Transverse colon (tissue), 4 donors: ENCODE measurements at regions not wholly inside any gene's neighbourhood (a gene's known extent, or its start where the extent isn't known, plus 50 kb on each side); places are given as distances from the start of the nearest gene placed in this dataset.
"Not testable (repeated sequence)": the region's sequence is repeated elsewhere in the genome, so short reads cannot be mapped to it uniquely, and the experiment has no call there.

Experiments
- DNase-seq: peaks from one replicate; pipeline ENCODE4 v3.0.0-alpha.2; 2019
- H3K27ac ChIP-seq, 4 donors: fragments of 200-600 bp; sonication (generic); 2 replicates each; pipeline ENCODE4 v1.5.1; 2016 to 2018; ENCODE audit warnings: inconsistent platforms in 4 of 4
- H3K27me3 ChIP-seq: fragments of 200-600 bp; sonication (generic); 2 replicates; pipeline ENCODE4 v1.5.1; 2017; ENCODE audit warnings: inconsistent platforms
- H3K36me3 ChIP-seq, 4 donors: fragments of 200-600 bp; sonication (generic); 2 replicates each; pipeline ENCODE4 v1.5.1; 2017 to 2019; ENCODE audit warnings: inconsistent platforms in 4 of 4
- H3K4me1 ChIP-seq, 4 donors: fragments of 200-600 bp; sonication (generic); 2 replicates each; pipeline ENCODE4 v1.5.1; 2017 to 2020; ENCODE audit warnings: inconsistent platforms in 4 of 4
- H3K4me3 ChIP-seq, 4 donors: fragments of 200-600 bp; sonication (generic); 1 replicate in 1 of 4; 2 replicates in 3 of 4; pipeline versions ENCODE4 v1.5.1 to v1.6.1; 2017 to 2019; ENCODE audit warnings: inconsistent platforms in 4 of 4
- H3K9me3 ChIP-seq, 2 donors: fragments of 200-600 bp; sonication (generic); 2 replicates each; pipeline ENCODE4 v1.5.1; 2017 to 2019; ENCODE audit warnings: inconsistent platforms in 2 of 2
- CTCF ChIP-seq, 5 experiments: fragments of 200-600 bp in 3 of 5; fragments of 450-650 bp in 2 of 5; sonication (generic) in 3 of 5; IDR thresholded peaks; 1 replicate in 2 of 5; 2 replicates in 3 of 5; pipeline ENCODE4 v1.5.1; 2016 to 2017; ENCODE audit warnings: antibody characterized with exemption in 5 of 5, inconsistent platforms in 3 of 5, mild to moderate bottlenecking in 2 of 5, moderate library complexity in 1 of 5
- EP300 ChIP-seq: sonication (generic); formaldehyde crosslinking; IDR thresholded peaks from one replicate; pipeline ENCODE4 v1.6.1; 2017; ENCODE audit warnings: antibody characterized with exemption, low read depth
- POLR2A ChIP-seq: fragments of 450-650 bp; IDR thresholded peaks from one replicate; pipeline ENCODE4 v1.6.1; 2016; ENCODE audit warnings: antibody characterized with exemption, mild to moderate bottlenecking, moderate library complexity
- POLR2AphosphoS5 ChIP-seq, 3 donors: sonication (generic); formaldehyde crosslinking; IDR thresholded peaks; one replicate each; pipeline ENCODE4 v1.6.1; 2016; ENCODE audit warnings: antibody characterized with exemption in 3 of 3
- WGBS, 2 donors: methylation state at CpG; one replicate each; pipeline ENCODE4 v1.1.5; 2018; ENCODE audit warnings: low coverage in 1 of 2; 5-methylcytosine and 5-hydroxymethylcytosine counted together
- in situ Hi-C, 4 donors: fragments of 200-750 bp; cut with MboI; loops; one replicate each; pipeline versions ENCODE4 v1.15.0 to v1.15.1; 2017; ENCODE audit warnings: low sequenced_read_pairs in 3 of 4, low pct_ligation_motif_present in 1 of 4, low pct_unique_long_range_greater_than_20kb in 1 of 4
- intact Hi-C: fragments of 100-400 bp; cut with DNase I; formaldehyde crosslinking; loops from one replicate; pipeline ENCODE4 v1.15.1; 2023; ENCODE audit warnings: low total_unique reads

- intact Hi-C loops, result loop anchor here (1.0 kb wide), 1 partner anchor 24 kb away; no protein-coding TSS in a partner anchor
Measured at GRCh38 chr11:44427432-44427831, 117.5 kb upstream of the ALX4 start.

GRCh38 chr11:44430140-44430539, 120.2 kb upstream of the ALX4 start:
- 31 to 71% methylated on average over 2 to 3 of the region's 3 CpGs for WGBS, 2 donors
- intact Hi-C loops, result no loop called here
- in situ Hi-C loops, result no loop called here

More at GRCh38 chr11:44427432-44427831, 117.5 kb upstream of the ALX4 start:
- Histone ChIP-seq H3K9me3 (no peaks in the 10 kb centered on the region), H3K4me1 (no peaks in the 10 kb centered on the region), H3K36me3 (no peaks in the 10 kb centered on the region), H3K27me3 (peaks cover 8% of the 10 kb centered on the region), H3K4me3 (no peak overlapping the region), H3K27ac (no peak overlapping the region)
- 56 to 66% methylated on average over 6 to 8 of the region's 8 CpGs for WGBS, 2 donors
- no peak for DNase-seq
- no peak for TF ChIP-seq POLR2AphosphoS5 (IDR thresholded peaks at IDR 0.05)
- TF ChIP-seq CTCF (IDR thresholded peaks at IDR 0.05), result no peak
- TF ChIP-seq POLR2A, result no peak
- TF ChIP-seq EP300, result no peak
- in situ Hi-C loops, result no loop called here

GRCh38 chr11:44434191-44434590, 124.3 kb upstream of the ALX4 start:
- WGBS, 2 donors, result 60 to 77% methylated on average over 1 to 2 of the region's 2 CpGs

More at GRCh38 chr11:44430140-44430539, 120.2 kb upstream of the ALX4 start:
- Histone ChIP-seq H3K9me3 (no peaks in the 10 kb centered on the region), H3K27ac (no peak overlapping the region), H3K4me1 (no peaks in the 10 kb centered on the region), H3K27me3 (peaks cover 12% of the 10 kb centered on the region), H3K36me3 (no peaks in the 10 kb centered on the region), H3K4me3 (no peak overlapping the region)
- no peak for TF ChIP-seq POLR2AphosphoS5 (IDR thresholded peaks at IDR 0.05)
- TF ChIP-seq EP300, result no peak
- TF ChIP-seq CTCF (IDR thresholded peaks at IDR 0.05), result no peak
- no peak for TF ChIP-seq POLR2A
- DNase-seq, result no peak

GRCh38 chr11:44437122-44437521, 127.2 kb upstream of the ALX4 start:
- in situ Hi-C loops, result no loop called here
- no peaks in the 10 kb centered on the region for H3K4me1 ChIP-seq
- H3K9me3 ChIP-seq, result no peaks in the 10 kb centered on the region
- no peak for DNase-seq
- 44% methylated on average over 1 of the region's 1 CpG; no CpG with 5 or more reads in 1 of the 2 donors for WGBS, 2 donors
- no peaks in the 10 kb centered on the region for H3K36me3 ChIP-seq
- H3K27me3 ChIP-seq, result peaks cover 13% of the 10 kb centered on the region
- H3K4me3 ChIP-seq, result no peak overlapping the region
- intact Hi-C loops, result no loop called here
- no peak overlapping the region for H3K27ac ChIP-seq
- TF ChIP-seq POLR2A, result no peak
- TF ChIP-seq POLR2AphosphoS5 (IDR thresholded peaks at IDR 0.05), result no peak
- no peak for TF ChIP-seq EP300
- TF ChIP-seq CTCF (IDR thresholded peaks at IDR 0.05), result no peak

More at GRCh38 chr11:44434191-44434590, 124.3 kb upstream of the ALX4 start:
- Histone ChIP-seq H3K4me3 (no peak overlapping the region), H3K27ac (no peak overlapping the region), H3K27me3 (peaks cover 16% of the 10 kb centered on the region), H3K36me3 (no peaks in the 10 kb centered on the region), H3K9me3 (no peaks in the 10 kb centered on the region), H3K4me1 (no peaks in the 10 kb centered on the region)
- no peak for DNase-seq
- intact Hi-C loops (no loop called here), in situ Hi-C loops (no loop called here)
- TF ChIP-seq POLR2AphosphoS5 (IDR thresholded peaks at IDR 0.05), result no peak
- TF ChIP-seq EP300, result no peak
- no peak for TF ChIP-seq POLR2A
- no peak for TF ChIP-seq CTCF (IDR thresholded peaks at IDR 0.05)

- H3K27me3 ChIP-seq, H3K4me1 ChIP-seq, DNase-seq, H3K4me3 ChIP-seq, H3K27ac ChIP-seq, H3K36me3 ChIP-seq, H3K9me3 ChIP-seq, intact Hi-C loops, in situ Hi-C loops: not testable (repeated sequence)
- 80 to 95% methylated on average over 4 of the region's 4 CpGs for WGBS, 2 donors
Measured at GRCh38 chr11:44442893-44443673, 122.4 kb upstream of the CD82 start.
